Osteoblast (primary cell): ENCODE measurements at regions not wholly inside any gene's neighbourhood (a gene's known extent, or its start where the extent isn't known, plus 50 kb on each side); places are given as distances from the start of the nearest gene placed in this dataset.
A peak's percentile ranks its signal among the peaks of the same experiment; 100 is the strongest.

Experiments
- DNase-seq: peaks from one replicate; pipeline ENCODE4 v3.0.0; 2011; ENCODE audit warnings: low spot score, mixed read lengths; ENCODE audit not compliant: insufficient read length; ENCODE audit errors: missing footprints
- H2AFZ ChIP-seq: 2 replicates; pipeline ENCODE4 v1.6.0; 2011; ENCODE audit warnings: mild to moderate bottlenecking, low read length
- H3K27ac ChIP-seq: 2 replicates; pipeline ENCODE4 v1.5.1; 2011; ENCODE audit warnings: mild to moderate bottlenecking, low read depth, low read length, moderate library complexity
- H3K27me3 ChIP-seq: 2 replicates; pipeline ENCODE4 v1.6.0; 2012; ENCODE audit warnings: mild to moderate bottlenecking, control low read depth, inconsistent platforms, low read length, moderate library complexity; ENCODE audit not compliant: insufficient read depth
- H3K36me3 ChIP-seq: 2 replicates; pipeline ENCODE4 v1.5.1; 2011; ENCODE audit warnings: mild to moderate bottlenecking, low read length, control low read depth, moderate library complexity; ENCODE audit not compliant: insufficient read depth
- H3K4me1 ChIP-seq: 2 replicates; pipeline ENCODE4 v1.5.1; 2011; ENCODE audit warnings: mild to moderate bottlenecking, low read length, control low read depth, moderate library complexity; ENCODE audit not compliant: insufficient read depth
- H3K4me2 ChIP-seq: 2 replicates; pipeline ENCODE4 v1.6.0; 2011; ENCODE audit warnings: mild to moderate bottlenecking, low read length; ENCODE audit not compliant: insufficient read depth
- H3K4me3 ChIP-seq: fragments of 200-600 bp; sonication (generic); 3 replicates; pipeline ENCODE4 v1.5.1; 2012; ENCODE audit warnings: mild to moderate bottlenecking, low read length, inconsistent platforms; ENCODE audit not compliant: insufficient read depth
- H3K79me2 ChIP-seq: 2 replicates; pipeline ENCODE4 v1.6.0; 2012; ENCODE audit warnings: mild to moderate bottlenecking, low read length, control low read depth, inconsistent platforms; ENCODE audit not compliant: insufficient read depth
- H3K9me3 ChIP-seq: 2 replicates; pipeline ENCODE4 v1.5.1; 2011; ENCODE audit warnings: low read depth, low read length, control low read depth
- H4K20me1 ChIP-seq: 2 replicates; pipeline ENCODE4 v1.6.0; 2012; ENCODE audit warnings: mild to moderate bottlenecking, low read length, control low read depth; ENCODE audit not compliant: insufficient read depth
- TF ChIP-seq, protein P1 (sequence below): IDR thresholded peaks from 2 replicates; pipeline ENCODE4 v1.5.1; 2011; ENCODE audit warnings: mild to moderate bottlenecking, low read depth, low read length, moderate library complexity; ENCODE audit errors: extremely low read depth

GRCh38 chr6:3526962-3527650 is 70.3 kb upstream of the SLC22A23 start:
- Histone ChIP-seq H3K4me3 (no peak overlapping the region), H3K9me3 (no peaks in the 10 kb centered on the region), H3K4me2 (no peak overlapping the region), H4K20me1 (no peaks in the 10 kb centered on the region), H3K36me3 (no peaks in the 10 kb centered on the region), H3K27ac (no peak overlapping the region), H3K27me3 (no peaks in the 10 kb centered on the region), H3K79me2 (no peaks in the 10 kb centered on the region), H3K4me1 (peaks cover 24% of the 10 kb centered on the region), H2AFZ (no peak overlapping the region)
- TF ChIP-seq, protein P1, sequence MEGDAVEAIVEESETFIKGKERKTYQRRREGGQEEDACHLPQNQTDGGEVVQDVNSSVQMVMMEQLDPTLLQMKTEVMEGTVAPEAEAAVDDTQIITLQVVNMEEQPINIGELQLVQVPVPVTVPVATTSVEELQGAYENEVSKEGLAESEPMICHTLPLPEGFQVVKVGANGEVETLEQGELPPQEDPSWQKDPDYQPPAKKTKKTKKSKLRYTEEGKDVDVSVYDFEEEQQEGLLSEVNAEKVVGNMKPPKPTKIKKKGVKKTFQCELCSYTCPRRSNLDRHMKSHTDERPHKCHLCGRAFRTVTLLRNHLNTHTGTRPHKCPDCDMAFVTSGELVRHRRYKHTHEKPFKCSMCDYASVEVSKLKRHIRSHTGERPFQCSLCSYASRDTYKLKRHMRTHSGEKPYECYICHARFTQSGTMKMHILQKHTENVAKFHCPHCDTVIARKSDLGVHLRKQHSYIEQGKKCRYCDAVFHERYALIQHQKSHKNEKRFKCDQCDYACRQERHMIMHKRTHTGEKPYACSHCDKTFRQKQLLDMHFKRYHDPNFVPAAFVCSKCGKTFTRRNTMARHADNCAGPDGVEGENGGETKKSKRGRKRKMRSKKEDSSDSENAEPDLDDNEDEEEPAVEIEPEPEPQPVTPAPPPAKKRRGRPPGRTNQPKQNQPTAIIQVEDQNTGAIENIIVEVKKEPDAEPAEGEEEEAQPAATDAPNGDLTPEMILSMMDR = no peak
- DNase-seq = no peak

GRCh38 chr6:3525915-3526314 is 69.1 kb upstream of the SLC22A23 start:
- Histone ChIP-seq H3K27me3 (no peaks in the 10 kb centered on the region), H3K4me2 (no peak overlapping the region), H3K27ac (no peak overlapping the region), H4K20me1 (no peaks in the 10 kb centered on the region), H3K4me3 (no peak overlapping the region), H2AFZ (no peak overlapping the region), H3K79me2 (no peaks in the 10 kb centered on the region), H3K36me3 (no peaks in the 10 kb centered on the region), H3K4me1 (peaks cover 36% of the 10 kb centered on the region), H3K9me3 (no peaks in the 10 kb centered on the region)
- DNase-seq = no peak
- TF ChIP-seq, protein P1 = no peak

- TF ChIP-seq, protein P1 = no peak
- Histone ChIP-seq H3K27ac (no peak overlapping the region), H3K36me3 (no peaks in the 10 kb centered on the region), H3K27me3 (no peaks in the 10 kb centered on the region), H4K20me1 (no peaks in the 10 kb centered on the region), H3K4me2 (no peak overlapping the region), H3K4me3 (no peak overlapping the region), H3K79me2 (no peaks in the 10 kb centered on the region), H2AFZ (no peak overlapping the region), H3K4me1 (peaks cover 46% of the 10 kb centered on the region), H3K9me3 (no peaks in the 10 kb centered on the region)
- DNase-seq = no peak
Measured at GRCh38 chr6:3524456-3524855, 67.6 kb upstream of the SLC22A23 start.

DNA sequence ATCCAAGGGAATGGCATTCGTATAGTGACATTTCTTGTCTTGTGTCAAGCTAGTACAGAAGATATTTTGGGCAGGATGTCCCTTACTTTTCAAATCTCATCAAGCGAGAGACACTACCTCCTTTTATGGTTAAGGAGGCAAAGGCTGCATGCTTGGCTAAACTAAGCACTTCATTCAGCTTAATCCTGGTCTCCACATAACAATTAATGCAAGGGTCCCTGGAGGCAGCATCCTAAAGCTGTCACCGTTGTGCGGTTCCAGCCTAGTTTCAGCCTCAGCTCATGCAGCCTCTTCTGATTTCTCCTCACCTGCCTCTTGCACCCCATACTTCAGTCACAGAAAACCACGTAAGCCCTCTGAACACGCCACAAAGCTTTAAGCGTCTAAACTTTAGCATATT is 67.1 kb upstream of the SLC22A23 start:
- H3K4me1 ChIP-seq = peaks cover 47% of the 10 kb centered on the region
- H3K9me3 ChIP-seq = no peaks in the 10 kb centered on the region
- H3K4me2 ChIP-seq = no peak overlapping the region
- no peak overlapping the region for H2AFZ ChIP-seq
- no peak overlapping the region for H3K4me3 ChIP-seq
- H3K27me3 ChIP-seq = no peaks in the 10 kb centered on the region
- no peaks in the 10 kb centered on the region for H3K79me2 ChIP-seq
- H4K20me1 ChIP-seq = no peaks in the 10 kb centered on the region
- H3K36me3 ChIP-seq = no peaks in the 10 kb centered on the region
- H3K27ac ChIP-seq = peak overlapping the region; percentile 41
- DNase-seq = no peak
- TF ChIP-seq, protein P1 = no peak
